ENCODE measurements at regions not wholly inside any gene's neighbourhood (a gene's known extent, or its start where the extent isn't known, plus 50 kb on each side); places are given as distances from the start of the nearest gene placed in this dataset.
"Not testable (repeated sequence)": the region's sequence is repeated elsewhere in the genome, so short reads cannot be mapped to it uniquely, and the experiment has no call there.

DNA sequence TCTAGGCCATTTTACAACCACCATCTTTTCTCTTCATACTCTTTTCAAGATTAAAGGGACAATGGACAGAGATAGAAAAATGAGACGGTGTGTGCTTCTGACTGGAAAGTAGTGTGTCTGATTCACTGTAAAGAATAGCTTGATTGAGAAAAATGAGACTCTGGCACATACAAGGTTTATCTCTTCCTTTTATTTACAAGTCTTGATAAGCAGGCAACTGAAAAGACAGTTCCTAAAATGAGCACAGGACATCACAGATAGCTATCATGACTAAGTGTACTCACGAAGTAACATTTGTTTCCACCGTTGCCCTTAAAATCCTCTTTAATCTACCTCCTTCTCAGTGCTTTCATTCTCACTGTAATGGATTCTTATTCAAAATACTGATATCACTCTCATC, 383.0 kb downstream of the TBC1D32 start:
- no peak for DNase-seq (ENCODE audit: extremely low read depth, low read depth)
- TF ChIP-seq, protein P1, sequence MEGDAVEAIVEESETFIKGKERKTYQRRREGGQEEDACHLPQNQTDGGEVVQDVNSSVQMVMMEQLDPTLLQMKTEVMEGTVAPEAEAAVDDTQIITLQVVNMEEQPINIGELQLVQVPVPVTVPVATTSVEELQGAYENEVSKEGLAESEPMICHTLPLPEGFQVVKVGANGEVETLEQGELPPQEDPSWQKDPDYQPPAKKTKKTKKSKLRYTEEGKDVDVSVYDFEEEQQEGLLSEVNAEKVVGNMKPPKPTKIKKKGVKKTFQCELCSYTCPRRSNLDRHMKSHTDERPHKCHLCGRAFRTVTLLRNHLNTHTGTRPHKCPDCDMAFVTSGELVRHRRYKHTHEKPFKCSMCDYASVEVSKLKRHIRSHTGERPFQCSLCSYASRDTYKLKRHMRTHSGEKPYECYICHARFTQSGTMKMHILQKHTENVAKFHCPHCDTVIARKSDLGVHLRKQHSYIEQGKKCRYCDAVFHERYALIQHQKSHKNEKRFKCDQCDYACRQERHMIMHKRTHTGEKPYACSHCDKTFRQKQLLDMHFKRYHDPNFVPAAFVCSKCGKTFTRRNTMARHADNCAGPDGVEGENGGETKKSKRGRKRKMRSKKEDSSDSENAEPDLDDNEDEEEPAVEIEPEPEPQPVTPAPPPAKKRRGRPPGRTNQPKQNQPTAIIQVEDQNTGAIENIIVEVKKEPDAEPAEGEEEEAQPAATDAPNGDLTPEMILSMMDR (IDR thresholded peaks at IDR 0.05; ENCODE audit: low read depth, low read length): no peak

DNA sequence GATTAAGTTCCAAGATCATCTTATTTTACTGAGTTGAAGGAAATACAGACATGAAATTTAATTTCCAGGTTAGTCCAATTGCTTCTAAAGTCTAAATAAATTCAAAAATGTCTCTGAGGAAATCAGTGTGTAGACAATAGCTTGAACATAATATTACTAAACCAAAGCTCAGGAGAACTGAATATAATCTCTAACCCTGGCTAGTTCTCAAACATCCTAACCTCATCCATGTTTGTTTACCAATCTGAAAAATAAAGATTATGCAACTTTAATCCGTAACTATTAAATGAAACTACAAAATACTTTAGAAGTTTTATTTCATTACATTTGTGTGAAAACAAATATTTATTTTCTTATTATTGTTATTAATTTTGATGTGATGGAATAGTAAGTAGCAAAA, 387.2 kb downstream of the TBC1D32 start:
- TF ChIP-seq, protein P1 (IDR thresholded peaks at IDR 0.05; ENCODE audit: low read depth, low read length): no peak
- no peak for DNase-seq (ENCODE audit: extremely low read depth, low read depth)

DNA sequence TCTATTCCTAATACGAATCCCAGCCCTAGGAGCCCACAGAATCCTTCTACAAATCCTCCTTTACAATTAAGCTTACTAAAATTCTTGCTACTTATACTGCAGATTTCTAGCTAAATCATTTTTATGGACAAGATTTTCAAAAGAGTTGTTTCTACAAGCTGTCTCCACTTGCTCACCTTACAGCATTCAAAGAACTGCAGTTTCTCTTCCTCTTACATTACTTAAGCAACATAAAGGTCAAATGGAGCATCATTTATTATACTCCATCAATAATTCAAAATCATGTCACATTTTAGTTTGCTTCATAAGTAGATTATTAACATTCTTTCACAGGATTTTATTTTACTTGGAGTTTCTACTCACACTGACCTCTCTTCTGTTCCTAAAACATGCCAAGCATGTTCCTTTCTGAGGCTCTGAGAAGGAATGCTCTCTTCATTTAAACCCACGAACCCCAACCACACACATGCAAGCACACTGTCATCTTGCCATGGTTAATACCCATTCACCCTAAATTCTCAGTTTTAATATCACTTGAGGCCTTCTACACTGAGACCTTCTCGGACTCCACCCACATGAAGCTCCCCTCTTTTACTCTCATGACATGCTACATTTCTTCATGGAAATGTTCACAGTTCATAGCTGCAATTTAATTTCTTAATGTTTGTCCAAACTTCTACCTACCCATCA, 388.2 kb downstream of the TBC1D32 start:
- TF ChIP-seq, protein P1 (IDR thresholded peaks at IDR 0.05; ENCODE audit: low read depth, low read length): no peak
- no peak for DNase-seq (ENCODE audit: extremely low read depth, low read depth)

DNA sequence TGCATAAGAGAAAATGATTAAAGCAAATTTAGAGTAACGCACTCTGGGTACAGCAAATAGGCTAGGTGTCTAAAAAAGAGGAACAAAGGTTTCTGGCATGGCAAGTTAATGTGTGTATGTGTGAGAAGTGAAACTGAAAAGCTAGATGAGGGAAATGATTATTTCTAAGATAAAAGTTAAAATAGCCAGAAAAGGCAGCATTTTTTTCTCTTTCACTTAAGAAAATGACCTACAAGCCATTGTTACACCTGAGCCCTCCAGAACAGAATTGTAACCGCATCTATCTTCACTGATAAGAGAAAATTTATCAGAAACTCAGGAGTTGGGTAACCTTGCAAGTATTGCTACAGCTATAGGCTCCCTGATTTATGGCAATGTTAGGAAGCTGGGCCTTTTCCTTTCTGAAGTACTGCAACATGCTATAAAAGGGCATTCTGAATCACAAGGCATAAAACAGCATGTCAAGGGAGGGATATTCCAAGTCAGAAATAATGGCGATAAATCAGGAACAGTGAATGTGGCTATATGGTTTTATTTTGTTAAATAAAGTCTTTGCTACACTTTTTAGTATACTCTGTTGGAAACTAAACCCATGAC, 395.3 kb downstream of the TBC1D32 start:
- DNase-seq (ENCODE audit: extremely low read depth, low read depth): no peak
- TF ChIP-seq, protein P1 (IDR thresholded peaks at IDR 0.05; ENCODE audit: low read depth, low read length): no peak

DNA sequence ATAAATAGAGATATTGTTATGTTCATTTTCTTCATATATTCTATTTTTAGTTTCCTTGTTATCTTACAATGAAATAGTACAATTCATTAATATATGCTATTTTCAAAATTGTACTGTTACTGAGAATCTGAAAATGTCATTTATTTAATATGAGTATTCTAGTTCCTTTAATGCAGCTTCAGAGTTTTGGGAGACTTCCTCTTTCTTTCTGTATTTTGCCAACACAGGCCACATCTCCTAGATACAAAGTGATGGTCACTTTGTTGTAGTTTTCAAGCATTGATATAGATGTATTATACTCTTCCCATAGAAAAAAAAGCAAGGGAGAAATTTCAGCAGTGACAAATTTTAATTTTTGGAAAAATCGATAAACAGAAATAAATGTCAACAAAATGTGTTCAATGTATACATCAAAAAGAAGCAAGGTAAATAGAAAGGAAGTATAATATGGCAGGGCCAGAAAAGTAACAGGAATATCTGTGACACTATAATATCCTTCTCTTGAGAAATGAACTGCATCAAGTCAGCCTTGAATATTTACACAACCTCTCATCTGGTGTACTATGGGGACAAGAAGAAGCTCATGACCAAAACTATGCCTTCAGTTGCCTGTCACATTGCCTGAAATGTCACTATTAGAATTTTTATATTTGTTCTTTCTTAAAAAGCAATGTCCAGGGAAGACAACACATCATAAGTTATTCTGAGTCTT, 396.0 kb downstream of the TBC1D32 start:
- TF ChIP-seq, protein P1 (IDR thresholded peaks at IDR 0.05; ENCODE audit: low read depth, low read length): no peak
- DNase-seq (ENCODE audit: extremely low read depth, low read depth): no peak

DNA sequence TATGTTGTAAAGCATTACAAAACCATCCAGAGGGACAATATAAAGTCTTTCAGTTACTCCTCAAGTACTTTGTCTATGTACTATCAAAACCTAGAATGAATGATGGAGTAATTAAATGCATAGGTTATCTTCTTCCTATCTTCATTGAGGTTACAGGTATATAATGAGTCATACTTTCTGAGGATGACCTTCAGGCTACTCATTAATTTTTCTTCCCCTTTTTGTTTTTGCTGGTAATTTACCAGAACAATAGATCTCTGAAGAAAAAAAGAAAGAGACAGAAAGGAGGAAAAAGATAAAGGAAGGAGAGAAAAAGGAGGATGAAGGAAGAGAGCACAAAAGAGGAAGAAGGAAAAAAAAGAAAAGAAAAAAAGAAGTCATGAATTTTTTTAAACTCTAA, 398.4 kb downstream of the TBC1D32 start:
- TF ChIP-seq, protein P1 (IDR thresholded peaks at IDR 0.05; ENCODE audit: low read depth, low read length): no peak
- DNase-seq (ENCODE audit: extremely low read depth, low read depth): no peak

DNA sequence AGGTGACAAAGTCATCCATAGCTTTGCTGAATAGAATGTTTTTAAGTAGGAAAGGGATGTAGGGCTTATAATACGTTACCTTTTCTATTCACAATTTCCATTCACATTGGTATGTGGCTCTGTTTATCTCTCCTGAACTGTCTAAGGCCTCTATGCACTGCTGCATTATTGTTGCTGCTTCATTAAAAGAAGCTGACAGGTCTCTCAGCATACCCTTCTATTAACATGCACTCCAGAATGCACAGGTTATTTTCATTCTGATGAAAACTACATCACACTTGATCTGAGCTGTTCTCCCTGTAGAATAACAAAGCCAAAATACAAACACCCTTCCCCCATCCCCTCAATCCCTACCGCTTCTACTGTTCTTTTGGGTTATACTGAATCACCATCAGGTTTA, 399.3 kb downstream of the TBC1D32 start:
- no peak for DNase-seq (ENCODE audit: extremely low read depth, low read depth)
- TF ChIP-seq, protein P1 (IDR thresholded peaks at IDR 0.05; ENCODE audit: low read depth, low read length): no peak

DNA sequence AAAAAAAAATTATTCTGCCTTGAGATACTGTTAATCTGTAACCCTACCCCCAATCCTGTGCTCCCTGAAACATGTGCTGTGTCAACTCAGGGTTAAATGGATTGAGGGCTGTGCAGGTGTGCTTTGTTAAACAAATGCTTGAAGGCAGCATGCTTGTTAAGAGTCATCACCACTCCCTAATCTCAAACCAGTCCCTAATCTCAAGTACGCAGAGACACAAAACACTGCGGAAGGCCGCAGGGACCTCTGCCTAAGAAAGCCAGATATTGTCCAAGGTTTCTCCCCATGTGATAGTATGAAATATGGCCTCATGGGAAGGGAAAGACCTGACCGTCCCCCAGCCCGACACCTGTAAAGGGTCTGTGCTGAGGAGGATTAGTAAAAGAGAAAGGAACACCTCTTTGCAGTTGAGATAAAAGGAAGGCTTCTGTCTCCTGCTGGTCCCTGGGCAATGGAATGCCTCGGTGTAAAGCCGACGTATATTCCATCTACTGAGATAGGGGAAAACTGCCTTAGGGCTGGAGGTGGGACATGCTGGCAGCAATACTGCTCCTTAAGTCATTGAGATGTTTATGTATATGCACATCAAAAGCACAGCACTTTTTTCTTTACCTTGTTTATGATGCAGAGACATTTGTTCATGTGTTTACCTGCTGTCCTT, 402.6 kb downstream of the TBC1D32 start:
- DNase-seq (ENCODE audit: extremely low read depth, low read depth): not testable (repeated sequence)

DNA sequence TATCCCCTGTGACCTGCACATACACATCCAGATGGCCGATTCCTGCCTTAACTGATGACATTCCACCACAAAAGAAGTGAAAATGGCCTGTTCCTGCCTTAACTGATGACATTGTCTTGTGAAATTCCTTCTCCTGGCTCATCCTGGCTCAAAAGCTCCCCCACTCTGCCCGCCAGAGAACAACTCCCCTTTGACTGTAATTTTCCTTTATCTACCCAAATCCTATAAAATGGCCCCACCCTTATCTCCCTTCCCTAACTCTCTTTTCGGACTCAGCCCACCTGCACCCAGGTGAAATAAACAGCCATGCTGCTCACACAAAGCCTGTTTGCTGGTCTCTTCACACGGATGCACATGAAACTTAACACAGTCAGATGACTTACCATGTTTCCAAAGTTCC, 403.8 kb downstream of the TBC1D32 start:
- not testable (repeated sequence) for DNase-seq (ENCODE audit: extremely low read depth, low read depth)

Data from AG09319 (cell line).